ENCODE measurements at regions not wholly inside any gene's neighbourhood (a gene's known extent, or its start where the extent isn't known, plus 50 kb on each side); places are given as distances from the start of the nearest gene placed in this dataset.
"Not testable (repeated sequence)": the region's sequence is repeated elsewhere in the genome, so short reads cannot be mapped to it uniquely, and the experiment has no call there.

DNA sequence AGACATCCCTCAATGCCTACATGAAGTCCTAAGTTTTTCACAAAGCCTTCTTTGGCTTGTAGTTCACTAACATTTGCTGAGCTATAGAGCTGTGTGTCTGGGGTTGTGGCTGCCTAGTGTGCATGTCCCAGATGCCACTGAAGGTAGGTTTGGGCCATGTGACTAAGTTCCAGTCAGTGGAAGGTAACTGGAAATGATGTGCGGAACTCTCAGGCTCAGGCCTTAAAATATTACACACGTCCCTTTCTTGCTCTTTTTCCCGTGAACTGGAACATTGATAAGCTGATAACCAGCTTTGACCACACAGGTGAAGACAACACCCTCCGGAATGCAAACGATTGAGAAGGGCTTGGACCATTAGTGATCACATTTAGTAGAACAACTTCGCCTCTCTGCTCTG lies 358.1 kb downstream of the GATA3 start:
- no peak overlapping the region for H3K4me3 ChIP-seq
- H3K4me1 ChIP-seq = no peaks in the 10 kb centered on the region
- no peak for ATAC-seq
- H3K36me3 ChIP-seq = no peaks in the 10 kb centered on the region
- H3K27me3 ChIP-seq (ENCODE audit: low read depth) = peaks cover 4% of the 10 kb centered on the region
- no peak for DNase-seq
- no peak overlapping the region for H3K27ac ChIP-seq
- TF ChIP-seq, protein P1, sequence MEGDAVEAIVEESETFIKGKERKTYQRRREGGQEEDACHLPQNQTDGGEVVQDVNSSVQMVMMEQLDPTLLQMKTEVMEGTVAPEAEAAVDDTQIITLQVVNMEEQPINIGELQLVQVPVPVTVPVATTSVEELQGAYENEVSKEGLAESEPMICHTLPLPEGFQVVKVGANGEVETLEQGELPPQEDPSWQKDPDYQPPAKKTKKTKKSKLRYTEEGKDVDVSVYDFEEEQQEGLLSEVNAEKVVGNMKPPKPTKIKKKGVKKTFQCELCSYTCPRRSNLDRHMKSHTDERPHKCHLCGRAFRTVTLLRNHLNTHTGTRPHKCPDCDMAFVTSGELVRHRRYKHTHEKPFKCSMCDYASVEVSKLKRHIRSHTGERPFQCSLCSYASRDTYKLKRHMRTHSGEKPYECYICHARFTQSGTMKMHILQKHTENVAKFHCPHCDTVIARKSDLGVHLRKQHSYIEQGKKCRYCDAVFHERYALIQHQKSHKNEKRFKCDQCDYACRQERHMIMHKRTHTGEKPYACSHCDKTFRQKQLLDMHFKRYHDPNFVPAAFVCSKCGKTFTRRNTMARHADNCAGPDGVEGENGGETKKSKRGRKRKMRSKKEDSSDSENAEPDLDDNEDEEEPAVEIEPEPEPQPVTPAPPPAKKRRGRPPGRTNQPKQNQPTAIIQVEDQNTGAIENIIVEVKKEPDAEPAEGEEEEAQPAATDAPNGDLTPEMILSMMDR (IDR thresholded peaks at IDR 0.05) = no peak
- intact Hi-C loops (cut with DNase I) = no loop called here
- no peaks in the 10 kb centered on the region for H3K9me3 ChIP-seq

GRCh38 chr10:8415029-8415428 lies 360.5 kb downstream of the GATA3 start:
- H3K36me3 ChIP-seq; DNase-seq; H3K27me3 ChIP-seq (ENCODE audit: low read depth); H3K4me3 ChIP-seq; H3K4me1 ChIP-seq; H3K27ac ChIP-seq; intact Hi-C loops (cut with DNase I); ATAC-seq; H3K9me3 ChIP-seq: not testable (repeated sequence)

DNA sequence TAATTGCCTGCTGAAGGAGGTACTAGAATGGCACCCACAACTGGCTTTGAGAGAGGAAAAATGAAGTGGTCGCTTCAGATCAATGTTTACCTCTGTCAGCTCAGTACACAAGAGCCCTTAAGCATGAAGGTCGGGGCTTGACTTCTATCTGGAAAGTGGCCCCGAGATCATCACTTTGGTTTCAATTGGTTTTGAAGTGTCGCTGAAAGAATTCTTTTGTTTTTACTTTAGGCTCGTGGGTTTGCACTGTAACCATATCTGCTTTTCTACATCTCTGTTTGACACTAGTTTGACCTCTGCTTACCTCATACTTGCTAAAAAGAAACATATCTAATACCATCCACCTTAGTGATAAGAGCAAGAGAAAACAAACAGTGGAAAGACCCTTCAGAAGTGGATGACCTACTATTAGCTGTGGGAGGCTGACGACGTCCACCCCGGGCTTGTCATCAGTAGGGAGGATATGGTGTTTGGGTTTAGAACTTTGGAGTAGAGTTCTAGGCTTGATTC lies 361.8 kb downstream of the GATA3 start:
- Histone ChIP-seq H3K9me3 (no peaks in the 10 kb centered on the region), H3K4me3 (no peak overlapping the region), H3K27me3 (ENCODE audit: low read depth) (peaks cover 3% of the 10 kb centered on the region), H3K4me1 (no peaks in the 10 kb centered on the region), H3K27ac (no peak overlapping the region), H3K36me3 (no peaks in the 10 kb centered on the region)
- TF ChIP-seq, protein P1 (IDR thresholded peaks at IDR 0.05) = no peak
- intact Hi-C loops (cut with DNase I) = no loop called here
- peak in 1 of 2 donors; percentile 35 for ATAC-seq
- DNase-seq = no peak

GRCh38 chr10:8416760-8417159 lies 362.3 kb downstream of the GATA3 start:
- ATAC-seq (no peak), DNase-seq (no peak)
- no peaks in the 10 kb centered on the region for H3K9me3 ChIP-seq
- H3K4me3 ChIP-seq = no peak overlapping the region
- H3K27me3 ChIP-seq (ENCODE audit: low read depth) = no peaks in the 10 kb centered on the region
- TF ChIP-seq, protein P1 (IDR thresholded peaks at IDR 0.05) = no peak
- H3K36me3 ChIP-seq = no peaks in the 10 kb centered on the region
- intact Hi-C loops (cut with DNase I) = no loop called here
- no peak overlapping the region for H3K27ac ChIP-seq
- no peaks in the 10 kb centered on the region for H3K4me1 ChIP-seq

DNA sequence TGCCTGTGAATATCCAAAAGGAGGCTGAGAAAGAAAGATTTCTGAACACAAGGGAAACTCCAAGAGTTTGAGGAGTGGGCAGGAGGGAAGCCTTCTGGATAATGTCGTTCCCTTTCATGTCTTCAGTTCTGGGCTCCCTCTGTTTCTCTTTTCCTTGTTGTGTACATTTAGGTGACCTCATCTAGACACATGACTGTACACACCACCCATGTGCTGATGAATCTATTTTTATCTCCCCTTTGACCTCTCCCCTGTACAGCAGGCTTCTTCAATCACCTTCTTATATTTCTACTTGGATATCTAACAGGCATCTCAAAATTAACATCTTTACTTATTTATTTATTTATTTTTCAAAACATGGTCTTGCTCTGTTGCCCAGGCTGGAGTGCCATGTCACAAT lies 363.1 kb downstream of the GATA3 start:
- DNase-seq (no peak), ATAC-seq (no peak)
- H3K27me3 ChIP-seq (ENCODE audit: low read depth) = no peaks in the 10 kb centered on the region
- H3K4me1 ChIP-seq = no peaks in the 10 kb centered on the region
- no peak overlapping the region for H3K4me3 ChIP-seq
- intact Hi-C loops (cut with DNase I) = no loop called here
- H3K27ac ChIP-seq = no peak overlapping the region
- TF ChIP-seq, protein P1 (IDR thresholded peaks at IDR 0.05) = no peak
- H3K9me3 ChIP-seq = no peaks in the 10 kb centered on the region
- no peaks in the 10 kb centered on the region for H3K36me3 ChIP-seq

DNA sequence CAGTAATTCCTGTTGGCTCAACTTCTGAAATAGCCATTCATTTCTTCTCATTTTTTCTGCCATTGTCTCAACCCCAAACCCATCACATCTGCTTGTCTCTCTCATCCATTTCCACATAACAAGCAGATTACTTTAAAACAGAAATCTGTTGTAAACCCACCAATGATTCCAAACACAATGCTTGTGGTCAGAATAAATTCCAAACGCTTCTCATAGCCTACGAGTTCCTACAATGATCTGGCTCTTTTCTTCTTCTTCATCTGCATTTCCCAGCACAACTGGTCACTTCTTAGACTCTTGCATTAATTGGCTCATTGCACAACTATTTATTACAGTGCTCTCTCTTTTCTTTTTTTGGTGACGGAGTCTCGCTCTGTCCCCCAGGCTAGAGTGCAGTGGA lies 364.1 kb downstream of the GATA3 start:
- Histone ChIP-seq H3K4me1 (no peaks in the 10 kb centered on the region), H3K36me3 (no peaks in the 10 kb centered on the region), H3K4me3 (no peak overlapping the region), H3K27ac (no peak overlapping the region), H3K9me3 (no peaks in the 10 kb centered on the region), H3K27me3 (ENCODE audit: low read depth) (no peaks in the 10 kb centered on the region)
- intact Hi-C loops (cut with DNase I) = no loop called here
- DNase-seq = no peak
- no peak for ATAC-seq
- TF ChIP-seq, protein P1 (IDR thresholded peaks at IDR 0.05) = no peak
